ENCODE measurements at regions not wholly inside any gene's neighbourhood (a gene's known extent, or its start where the extent isn't known, plus 50 kb on each side); places are given as distances from the start of the nearest gene placed in this dataset.
A peak's percentile ranks its signal among the peaks of the same experiment; 100 is the strongest.

GRCh38 chr10:112091703-112092102 lies 91.9 kb downstream of the GPAM start:
- H3K27ac ChIP-seq (ENCODE audit: low read length) = no peak overlapping the region
- H3K9me3 ChIP-seq (ENCODE audit: control insufficient read depth, low read depth, low read length) = no peaks in the 10 kb centered on the region
- H3K36me3 ChIP-seq (ENCODE audit: control insufficient read depth, insufficient read depth, low read length) = no peaks in the 10 kb centered on the region
- DNase-seq = peak in 1 of 2 donors; percentile 14
- H3K4me1 ChIP-seq (ENCODE audit: control insufficient read depth, insufficient read depth, low read length) = no peaks in the 10 kb centered on the region
- no peaks in the 10 kb centered on the region for H3K27me3 ChIP-seq (ENCODE audit: control insufficient read depth, insufficient read depth, low read length)
- no peak overlapping the region for H3K4me3 ChIP-seq (ENCODE audit: low read length)
- 75% methylated on average over 1 of the region's 1 CpG for WGBS (ENCODE audit: insufficient coverage, low lambda C conversion rate)

DNA sequence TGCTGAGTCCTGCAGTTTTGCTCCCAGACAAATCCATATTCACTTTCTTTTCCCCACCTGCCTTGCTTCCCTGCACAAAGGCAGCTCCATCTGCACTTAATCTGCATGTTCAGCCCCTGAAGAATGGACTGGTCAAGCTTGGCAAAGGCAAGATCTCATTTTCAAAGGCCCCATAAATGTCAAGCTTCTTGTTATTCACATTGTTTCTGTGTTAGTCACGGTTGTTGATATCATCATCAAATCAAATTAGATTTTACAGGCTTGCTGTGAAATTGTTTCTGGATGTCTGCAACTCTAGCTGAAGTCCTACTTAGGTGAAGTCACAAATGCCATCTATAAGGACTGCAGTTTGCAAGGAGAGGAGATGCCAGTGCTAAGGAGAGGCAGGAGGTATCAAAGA lies 91.0 kb downstream of the GPAM start:
- Histone ChIP-seq H3K9me3 (ENCODE audit: control insufficient read depth, low read depth, low read length) (no peaks in the 10 kb centered on the region), H3K4me1 (ENCODE audit: control insufficient read depth, insufficient read depth, low read length) (no peaks in the 10 kb centered on the region), H3K4me3 (ENCODE audit: low read length) (no peak overlapping the region), H3K36me3 (ENCODE audit: control insufficient read depth, insufficient read depth, low read length) (no peaks in the 10 kb centered on the region), H3K27me3 (ENCODE audit: control insufficient read depth, insufficient read depth, low read length) (no peaks in the 10 kb centered on the region), H3K27ac (ENCODE audit: low read length) (no peak overlapping the region)
- WGBS (ENCODE audit: insufficient coverage, low lambda C conversion rate) = no CpG with 5 or more reads among the region's 1 CpG
- no peak for DNase-seq

DNA sequence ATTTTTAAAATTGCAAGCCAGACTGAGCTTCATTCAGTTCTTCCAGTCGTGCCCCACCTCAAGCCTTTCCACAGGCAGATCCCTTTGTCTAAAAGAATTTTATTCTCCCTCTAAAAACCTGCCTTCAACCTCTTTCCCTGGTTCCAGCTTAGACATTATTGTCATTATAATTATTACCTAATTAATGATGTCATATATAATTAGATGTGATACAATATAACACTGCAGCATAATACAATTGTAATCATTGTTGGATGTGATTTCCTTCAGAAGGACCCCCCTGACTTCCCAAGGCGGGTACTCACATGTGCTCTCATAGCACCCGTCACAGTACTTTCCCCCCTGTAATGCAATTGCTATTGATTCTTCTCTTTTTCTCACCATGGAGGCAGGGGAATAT lies 88.6 kb downstream of the GPAM start:
- Histone ChIP-seq H3K27me3 (ENCODE audit: control insufficient read depth, insufficient read depth, low read length) (no peaks in the 10 kb centered on the region), H3K36me3 (ENCODE audit: control insufficient read depth, insufficient read depth, low read length) (no peaks in the 10 kb centered on the region), H3K27ac (ENCODE audit: low read length) (no peak overlapping the region), H3K4me3 (ENCODE audit: low read length) (no peak overlapping the region), H3K9me3 (ENCODE audit: control insufficient read depth, low read depth, low read length) (no peaks in the 10 kb centered on the region), H3K4me1 (ENCODE audit: control insufficient read depth, insufficient read depth, low read length) (no peaks in the 10 kb centered on the region)
- no peak for DNase-seq
- 100% methylated on average over 1 of the region's 3 CpGs for WGBS (ENCODE audit: insufficient coverage, low lambda C conversion rate)

- Histone ChIP-seq H3K27ac (ENCODE audit: low read length) (no peak overlapping the region), H3K36me3 (ENCODE audit: control insufficient read depth, insufficient read depth, low read length) (no peaks in the 10 kb centered on the region), H3K4me1 (ENCODE audit: control insufficient read depth, insufficient read depth, low read length) (no peaks in the 10 kb centered on the region), H3K27me3 (ENCODE audit: control insufficient read depth, insufficient read depth, low read length) (no peaks in the 10 kb centered on the region), H3K9me3 (ENCODE audit: control insufficient read depth, low read depth, low read length) (no peaks in the 10 kb centered on the region), H3K4me3 (ENCODE audit: low read length) (no peak overlapping the region)
- WGBS (ENCODE audit: insufficient coverage, low lambda C conversion rate) = no CpG with 5 or more reads among the region's 5 CpGs
- DNase-seq = no peak
Measured at GRCh38 chr10:112095731-112096130, 87.8 kb downstream of the GPAM start.

DNA sequence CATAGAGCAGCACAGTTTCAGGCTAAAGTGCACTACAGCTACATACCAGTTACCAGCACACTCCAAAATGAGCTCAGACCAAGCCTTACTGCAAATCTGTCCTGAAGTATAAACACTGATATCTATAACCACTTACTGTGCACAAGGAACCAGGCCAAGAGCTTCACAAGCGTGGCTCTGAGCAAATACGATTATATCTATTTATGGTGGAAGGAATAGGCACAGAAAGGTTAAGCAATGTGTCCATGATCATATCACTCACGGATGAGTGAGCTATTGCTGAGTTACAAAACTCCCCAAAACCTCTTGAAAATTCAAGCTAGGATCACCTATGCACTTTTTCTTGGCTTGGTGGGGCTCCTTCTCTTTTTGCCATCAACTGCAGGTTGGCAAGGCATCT lies 84.9 kb downstream of the GPAM start:
- H3K36me3 ChIP-seq (ENCODE audit: control insufficient read depth, insufficient read depth, low read length) = no peaks in the 10 kb centered on the region
- WGBS (ENCODE audit: insufficient coverage, low lambda C conversion rate) = no CpG with 5 or more reads among the region's 3 CpGs
- H3K27ac ChIP-seq (ENCODE audit: low read length) = no peak overlapping the region
- H3K4me1 ChIP-seq (ENCODE audit: control insufficient read depth, insufficient read depth, low read length) = no peaks in the 10 kb centered on the region
- no peak for DNase-seq
- H3K4me3 ChIP-seq (ENCODE audit: low read length) = no peak overlapping the region
- H3K27me3 ChIP-seq (ENCODE audit: control insufficient read depth, insufficient read depth, low read length) = no peaks in the 10 kb centered on the region
- no peaks in the 10 kb centered on the region for H3K9me3 ChIP-seq (ENCODE audit: control insufficient read depth, low read depth, low read length)
